ENCODE measurements at regions not wholly inside any gene's neighbourhood (a gene's known extent, or its start where the extent isn't known, plus 50 kb on each side); places are given as distances from the start of the nearest gene placed in this dataset.

- no peak for TF ChIP-seq CTCF (IDR thresholded peaks at IDR 0.05)
- TF ChIP-seq EZH2 (IDR thresholded peaks at IDR 0.05), result no peak
- TF ChIP-seq EZH2phosphoT487 (IDR thresholded peaks at IDR 0.05), result no peak
Measured at GRCh38 chr12:60349232-60349978, 753.6 kb downstream of the SLC16A7 start.
